ENCODE measurements at regions not wholly inside any gene's neighbourhood (a gene's known extent, or its start where the extent isn't known, plus 50 kb on each side); places are given as distances from the start of the nearest gene placed in this dataset.
"Not testable (repeated sequence)": the region's sequence is repeated elsewhere in the genome, so short reads cannot be mapped to it uniquely, and the experiment has no call there.

DNA sequence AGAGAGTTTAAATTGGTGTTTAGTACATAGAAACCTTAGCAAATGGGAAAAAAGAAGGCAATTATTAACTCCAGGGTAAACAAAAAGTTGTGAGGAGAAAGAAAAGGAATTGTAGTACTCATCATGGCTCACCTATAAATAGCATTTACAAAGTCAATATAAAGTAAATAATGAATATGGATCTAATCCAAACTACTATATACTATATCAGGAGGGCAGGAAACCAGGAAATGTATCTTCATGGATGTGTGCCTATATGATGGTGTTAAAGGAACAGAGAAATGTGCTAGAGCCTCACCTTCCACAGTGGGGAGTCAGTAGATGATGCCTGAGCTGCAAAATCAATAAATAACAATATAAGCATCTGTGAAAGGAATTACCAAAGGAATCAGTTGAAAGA, 208.9 kb downstream of the FAM43A start:
- intact Hi-C loops (cut with DNase I, micrococcal nuclease), result no loop called here
- no peaks in the 10 kb centered on the region for H3K4me1 ChIP-seq (ENCODE audit: low read depth)
- TF ChIP-seq, protein P1, sequence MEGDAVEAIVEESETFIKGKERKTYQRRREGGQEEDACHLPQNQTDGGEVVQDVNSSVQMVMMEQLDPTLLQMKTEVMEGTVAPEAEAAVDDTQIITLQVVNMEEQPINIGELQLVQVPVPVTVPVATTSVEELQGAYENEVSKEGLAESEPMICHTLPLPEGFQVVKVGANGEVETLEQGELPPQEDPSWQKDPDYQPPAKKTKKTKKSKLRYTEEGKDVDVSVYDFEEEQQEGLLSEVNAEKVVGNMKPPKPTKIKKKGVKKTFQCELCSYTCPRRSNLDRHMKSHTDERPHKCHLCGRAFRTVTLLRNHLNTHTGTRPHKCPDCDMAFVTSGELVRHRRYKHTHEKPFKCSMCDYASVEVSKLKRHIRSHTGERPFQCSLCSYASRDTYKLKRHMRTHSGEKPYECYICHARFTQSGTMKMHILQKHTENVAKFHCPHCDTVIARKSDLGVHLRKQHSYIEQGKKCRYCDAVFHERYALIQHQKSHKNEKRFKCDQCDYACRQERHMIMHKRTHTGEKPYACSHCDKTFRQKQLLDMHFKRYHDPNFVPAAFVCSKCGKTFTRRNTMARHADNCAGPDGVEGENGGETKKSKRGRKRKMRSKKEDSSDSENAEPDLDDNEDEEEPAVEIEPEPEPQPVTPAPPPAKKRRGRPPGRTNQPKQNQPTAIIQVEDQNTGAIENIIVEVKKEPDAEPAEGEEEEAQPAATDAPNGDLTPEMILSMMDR (IDR thresholded peaks at IDR 0.05), result no peak
- peak; percentile 71 for ATAC-seq
- no peak overlapping the region for H3K4me3 ChIP-seq
- H3K9me3 ChIP-seq, result peaks cover 2% of the 10 kb centered on the region
- H3K36me3 ChIP-seq (ENCODE audit: low read depth), result no peaks in the 10 kb centered on the region
- DNase-seq, result no peak

DNA sequence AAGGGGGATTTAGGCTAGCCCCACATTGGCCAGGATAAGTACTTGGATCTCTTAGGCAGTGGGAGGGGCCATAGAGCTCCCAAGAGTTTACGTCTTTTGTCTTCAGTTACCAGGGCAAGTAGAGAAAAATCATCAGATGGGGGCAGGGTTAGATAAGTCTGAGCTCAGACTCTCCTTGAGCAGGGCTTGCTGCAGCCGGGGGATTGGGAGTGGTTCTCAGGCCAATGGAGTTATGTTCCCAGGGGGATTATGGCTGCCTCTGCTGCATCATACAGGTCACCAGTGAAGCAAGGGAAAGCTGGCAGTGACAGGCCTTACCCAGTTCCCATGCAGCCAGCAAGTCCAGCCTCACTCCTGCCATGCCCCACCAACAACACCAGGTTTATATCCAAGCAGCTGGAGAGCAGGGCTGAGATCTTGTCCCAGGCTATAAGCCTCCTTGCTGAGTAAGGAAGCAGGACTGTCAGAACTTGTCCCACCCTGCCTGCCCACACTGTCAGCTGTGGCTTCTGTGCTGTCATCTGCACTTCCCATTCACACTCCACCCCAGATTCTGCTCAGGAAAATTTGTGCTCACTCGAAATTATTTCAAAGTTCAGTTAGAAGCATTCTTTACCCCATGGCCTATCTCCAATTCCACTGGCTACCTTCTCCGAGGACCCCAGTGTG, 215.3 kb downstream of the FAM43A start:
- H3K4me1 ChIP-seq (ENCODE audit: low read depth), result no peaks in the 10 kb centered on the region
- H3K9me3 ChIP-seq, result peaks cover 2% of the 10 kb centered on the region
- DNase-seq (no peak), ATAC-seq (no peak)
- no peak overlapping the region for H3K4me3 ChIP-seq
- intact Hi-C loops (cut with DNase I, micrococcal nuclease), result no loop called here
- TF ChIP-seq, protein P1 (IDR thresholded peaks at IDR 0.05), result no peak
- H3K36me3 ChIP-seq (ENCODE audit: low read depth), result no peaks in the 10 kb centered on the region

DNA sequence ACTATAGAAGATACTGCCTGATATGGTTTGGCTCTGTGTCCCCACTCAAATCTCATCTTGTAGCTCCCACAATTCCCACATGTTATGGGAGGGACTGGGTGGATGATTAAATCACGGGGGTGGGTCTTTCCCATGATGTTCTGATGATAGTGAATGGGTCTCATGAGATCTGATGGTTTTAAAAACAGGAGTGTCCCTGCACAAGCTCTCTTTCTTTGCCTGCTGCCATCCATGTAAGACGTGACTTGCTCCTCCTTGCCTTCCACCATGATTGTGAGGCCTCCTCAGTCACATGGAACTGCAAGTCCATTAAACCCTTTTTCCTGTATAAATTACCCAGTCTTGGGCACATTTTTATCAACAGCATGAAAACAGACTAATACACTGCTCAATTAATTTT, 217.8 kb downstream of the FAM43A start:
- H3K4me1 ChIP-seq (ENCODE audit: low read depth); ATAC-seq; H3K4me3 ChIP-seq; DNase-seq; H3K36me3 ChIP-seq (ENCODE audit: low read depth); intact Hi-C loops (cut with DNase I, micrococcal nuclease); H3K9me3 ChIP-seq: not testable (repeated sequence)

DNA sequence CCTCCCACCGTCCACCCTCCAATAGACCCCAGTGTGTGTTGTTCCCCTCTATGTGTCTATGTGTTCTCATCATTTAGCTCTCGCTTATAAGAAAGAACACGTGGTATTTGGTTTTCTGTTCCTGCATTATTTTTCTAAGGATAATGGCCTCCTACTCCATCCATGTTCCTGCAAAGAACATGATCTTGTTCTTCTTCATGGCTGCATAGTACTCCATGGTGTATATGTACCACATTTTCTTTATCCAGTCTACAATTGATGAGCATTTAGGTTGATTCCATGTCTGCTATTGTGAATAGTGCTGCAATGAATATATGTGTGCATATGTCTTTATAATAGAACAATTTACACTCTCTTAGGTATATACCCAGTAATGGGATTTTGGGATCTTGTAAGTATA, 219.3 kb downstream of the FAM43A start:
- DNase-seq; H3K9me3 ChIP-seq; intact Hi-C loops (cut with DNase I, micrococcal nuclease); H3K4me1 ChIP-seq (ENCODE audit: low read depth); ATAC-seq; H3K36me3 ChIP-seq (ENCODE audit: low read depth); H3K4me3 ChIP-seq: not testable (repeated sequence)

DNA sequence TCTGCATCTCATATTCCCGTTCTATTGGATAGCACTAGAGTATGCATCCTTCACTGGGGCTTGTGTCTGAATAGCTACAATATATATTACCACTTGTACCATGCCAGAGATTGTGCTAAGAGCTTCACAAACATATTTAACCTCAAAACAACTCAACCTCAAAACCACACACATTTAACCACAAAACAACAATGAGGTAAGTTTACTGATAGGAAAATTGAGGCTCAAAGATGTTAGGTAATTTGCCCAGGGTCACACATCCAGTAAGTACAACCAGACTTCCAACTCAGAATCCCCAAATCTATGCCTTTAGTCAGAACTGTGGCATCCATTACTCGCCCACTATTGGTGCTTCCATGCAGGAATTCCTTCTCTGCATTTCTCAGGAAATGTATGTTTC, 220.0 kb downstream of the FAM43A start:
- intact Hi-C loops (cut with DNase I, micrococcal nuclease), result no loop called here
- peaks cover 8% of the 10 kb centered on the region for H3K4me1 ChIP-seq (ENCODE audit: low read depth)
- TF ChIP-seq, protein P1 (IDR thresholded peaks at IDR 0.05), result no peak
- no peaks in the 10 kb centered on the region for H3K36me3 ChIP-seq (ENCODE audit: low read depth)
- DNase-seq (no peak), ATAC-seq (no peak)
- H3K4me3 ChIP-seq, result no peak overlapping the region
- H3K9me3 ChIP-seq, result no peaks in the 10 kb centered on the region

DNA sequence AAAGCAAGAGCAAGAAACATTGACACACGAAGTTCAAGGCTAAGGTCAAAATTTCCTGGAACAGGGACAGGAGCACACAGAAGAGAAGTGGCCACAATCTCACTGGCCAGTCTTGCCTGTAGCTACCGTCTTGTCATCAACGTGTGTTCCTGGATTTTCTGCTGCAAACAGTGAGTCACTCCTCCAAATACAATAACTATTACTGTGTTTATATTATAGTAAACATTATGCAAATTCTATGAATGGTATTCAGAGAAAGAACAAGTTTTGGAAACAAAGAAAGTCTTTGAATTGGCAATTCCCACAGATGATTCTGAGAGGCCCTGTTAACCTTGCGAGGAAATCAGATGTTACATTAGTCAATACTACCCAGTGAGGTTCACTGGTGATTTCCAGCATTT, 220.5 kb downstream of the FAM43A start:
- Histone ChIP-seq H3K36me3 (ENCODE audit: low read depth) (no peaks in the 10 kb centered on the region), H3K4me1 (ENCODE audit: low read depth) (peaks cover 8% of the 10 kb centered on the region), H3K9me3 (no peaks in the 10 kb centered on the region), H3K4me3 (no peak overlapping the region)
- DNase-seq (no peak), ATAC-seq (peak; percentile 71)
- intact Hi-C loops (cut with DNase I, micrococcal nuclease), result no loop called here
- TF ChIP-seq, protein P1 (IDR thresholded peaks at IDR 0.05), result no peak
